ENCODE measurements at regions not wholly inside any gene's neighbourhood (a gene's known extent, or its start where the extent isn't known, plus 50 kb on each side); places are given as distances from the start of the nearest gene placed in this dataset.
"Not testable (repeated sequence)": the region's sequence is repeated elsewhere in the genome, so short reads cannot be mapped to it uniquely, and the experiment has no call there.

- TF ChIP-seq BCL3 (IDR thresholded peaks at IDR 0.05); CEBPB (IDR thresholded peaks at IDR 0.05); POLR2A (IDR thresholded peaks at IDR 0.05; ENCODE audit: low read length); CTCF (IDR thresholded peaks at IDR 0.05): not testable (repeated sequence)
These were observed 63.1 kb downstream of the SMUG1 start for GRCh38 chr12:54125708-54126028.
